ENCODE measurements at regions not wholly inside any gene's neighbourhood (a gene's known extent, or its start where the extent isn't known, plus 50 kb on each side); places are given as distances from the start of the nearest gene placed in this dataset.

DNA sequence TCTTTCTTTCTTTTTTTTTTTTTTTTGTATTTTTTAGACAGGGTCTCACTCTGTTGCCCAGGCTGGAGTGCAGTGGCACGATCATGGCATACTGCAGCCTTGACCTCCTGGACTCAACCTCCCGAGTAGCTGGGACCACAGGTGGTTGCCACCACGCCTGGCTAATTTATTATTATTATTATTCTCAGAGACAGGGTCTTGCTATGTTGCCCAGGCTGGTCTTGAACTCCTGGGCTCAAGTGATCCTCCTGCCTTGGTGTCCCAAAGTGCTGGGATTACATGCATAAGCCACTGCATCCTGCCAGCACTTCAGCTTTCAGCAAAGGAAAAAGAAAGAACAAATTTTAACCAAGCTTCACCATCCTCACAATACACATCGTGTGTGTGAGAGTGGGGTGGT is 97.9 kb upstream of the SERBP1 start:
- TF ChIP-seq, protein P1, sequence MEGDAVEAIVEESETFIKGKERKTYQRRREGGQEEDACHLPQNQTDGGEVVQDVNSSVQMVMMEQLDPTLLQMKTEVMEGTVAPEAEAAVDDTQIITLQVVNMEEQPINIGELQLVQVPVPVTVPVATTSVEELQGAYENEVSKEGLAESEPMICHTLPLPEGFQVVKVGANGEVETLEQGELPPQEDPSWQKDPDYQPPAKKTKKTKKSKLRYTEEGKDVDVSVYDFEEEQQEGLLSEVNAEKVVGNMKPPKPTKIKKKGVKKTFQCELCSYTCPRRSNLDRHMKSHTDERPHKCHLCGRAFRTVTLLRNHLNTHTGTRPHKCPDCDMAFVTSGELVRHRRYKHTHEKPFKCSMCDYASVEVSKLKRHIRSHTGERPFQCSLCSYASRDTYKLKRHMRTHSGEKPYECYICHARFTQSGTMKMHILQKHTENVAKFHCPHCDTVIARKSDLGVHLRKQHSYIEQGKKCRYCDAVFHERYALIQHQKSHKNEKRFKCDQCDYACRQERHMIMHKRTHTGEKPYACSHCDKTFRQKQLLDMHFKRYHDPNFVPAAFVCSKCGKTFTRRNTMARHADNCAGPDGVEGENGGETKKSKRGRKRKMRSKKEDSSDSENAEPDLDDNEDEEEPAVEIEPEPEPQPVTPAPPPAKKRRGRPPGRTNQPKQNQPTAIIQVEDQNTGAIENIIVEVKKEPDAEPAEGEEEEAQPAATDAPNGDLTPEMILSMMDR (IDR thresholded peaks at IDR 0.05): no peak
- TF ChIP-seq POLR2A (IDR thresholded peaks at IDR 0.05): no peak

Measured in thyroid gland (tissue), 4 donors.